Posterior vena cava (tissue), 2 donors: ENCODE measurements at regions not wholly inside any gene's neighbourhood (a gene's known extent, or its start where the extent isn't known, plus 50 kb on each side); places are given as distances from the start of the nearest gene placed in this dataset.
"Not testable (repeated sequence)": the region's sequence is repeated elsewhere in the genome, so short reads cannot be mapped to it uniquely, and the experiment has no call there.

Experiments used
- DNase-seq: peaks from one replicate; pipeline ENCODE4 v3.0.0-alpha.2; 2020; ENCODE audit warnings: low spot score
- intact Hi-C, 2 donors: fragments of 100-400 bp; cut with DNase I; formaldehyde crosslinking; loops; one replicate each; pipeline versions ENCODE4 v1.14.1 to v1.14.2; 2022 to 2023
- donor health status: DM: yes; HTN: yes; CAD: no.
- donor health status: DM: yes; HTN: yes; CAD: no.

DNA sequence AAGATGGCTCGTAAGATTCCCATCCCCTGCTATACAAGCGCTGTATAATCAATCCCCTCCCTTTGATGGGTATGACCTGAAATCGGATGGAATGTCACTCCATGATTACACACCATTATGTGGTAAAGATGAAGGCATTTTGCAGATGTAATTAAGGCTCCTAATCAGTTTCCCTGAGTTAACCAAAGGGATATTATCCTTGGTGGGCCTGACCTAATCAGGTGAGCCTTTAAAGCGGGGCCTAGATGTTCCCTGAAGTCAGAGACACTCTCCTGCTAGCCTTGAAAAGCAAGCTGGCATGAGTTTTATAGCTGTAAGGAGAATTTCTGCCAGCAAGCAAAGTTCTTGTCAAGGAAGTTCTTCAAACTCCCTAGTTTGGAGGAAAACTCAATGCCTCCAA is 223.8 kb upstream of the FN1 start:
- intact Hi-C loops, result loop anchor here in 1 of 2 donors (5.0 kb wide), 1 partner anchor 32 kb away; no protein-coding TSS in a partner anchor
- DNase-seq, result no peak

DNA sequence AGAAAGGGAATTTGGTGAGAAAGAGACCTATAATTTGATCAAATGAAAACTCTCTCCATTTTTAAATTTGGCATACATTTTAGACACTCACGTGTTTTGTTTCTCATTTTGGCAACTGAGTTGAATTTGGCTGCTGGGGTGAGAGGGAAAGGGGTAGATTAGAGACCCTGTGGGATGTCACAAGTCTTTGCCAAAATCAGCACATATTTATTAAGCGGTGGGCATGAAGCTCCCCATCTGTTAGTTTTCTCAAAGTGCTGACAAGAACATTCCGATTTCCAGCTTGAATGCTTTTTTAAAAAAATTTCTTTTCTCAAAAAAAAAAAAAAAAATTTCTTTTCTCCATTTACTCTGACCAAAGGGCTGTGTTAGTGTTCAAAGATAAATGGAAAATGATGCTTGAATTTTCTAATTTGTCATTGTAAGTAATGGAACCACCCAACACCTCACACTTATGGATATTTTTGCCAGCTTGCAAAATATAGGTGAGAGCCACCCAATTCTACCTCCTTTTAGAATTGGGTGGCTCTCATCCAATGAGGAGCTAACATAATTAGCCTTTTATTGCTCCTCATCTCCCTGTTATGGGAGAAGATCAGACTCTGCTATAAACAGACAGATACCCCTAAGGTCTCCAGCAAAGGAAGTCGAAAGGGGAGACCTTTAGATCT is 222.9 kb upstream of the FN1 start:
- DNase-seq, result no peak
- intact Hi-C loops, result no loop called here

GRCh38 chr2:215657844-215658243 is 222.0 kb upstream of the FN1 start:
- DNase-seq, result no peak
- intact Hi-C loops, result no loop called here

DNA sequence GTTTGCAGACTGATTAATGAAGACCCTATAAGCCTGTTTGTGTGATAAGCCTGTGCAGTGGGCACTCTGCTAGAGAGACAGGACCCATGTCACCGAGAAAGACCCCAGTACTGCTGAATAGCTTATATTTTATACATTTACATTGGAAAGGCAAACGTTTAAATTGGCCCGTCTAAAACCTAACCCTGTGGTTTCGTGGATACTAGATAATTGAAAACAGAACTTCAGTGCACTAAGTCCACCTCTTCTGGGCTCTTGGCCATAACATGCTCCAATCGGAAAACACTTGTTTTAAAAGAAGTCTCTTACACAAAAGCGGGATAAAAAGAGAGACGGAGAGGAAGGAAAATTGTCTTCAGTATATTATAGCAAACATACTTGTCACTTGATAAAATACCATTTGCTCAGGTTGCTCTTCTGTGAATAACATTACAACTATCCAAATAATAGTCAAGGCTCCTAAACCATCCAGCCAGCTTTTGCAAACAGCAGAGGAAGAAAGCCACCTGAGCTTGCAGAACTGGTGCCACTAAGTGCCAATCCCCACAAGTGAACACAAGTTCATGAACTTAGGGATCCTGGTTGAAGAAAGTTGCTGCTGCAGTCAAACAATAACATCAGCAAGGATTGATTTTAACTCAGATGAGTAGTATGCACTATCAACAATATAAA is 218.4 kb upstream of the FN1 start:
- intact Hi-C loops, result no loop called here
- no peak for DNase-seq

DNA sequence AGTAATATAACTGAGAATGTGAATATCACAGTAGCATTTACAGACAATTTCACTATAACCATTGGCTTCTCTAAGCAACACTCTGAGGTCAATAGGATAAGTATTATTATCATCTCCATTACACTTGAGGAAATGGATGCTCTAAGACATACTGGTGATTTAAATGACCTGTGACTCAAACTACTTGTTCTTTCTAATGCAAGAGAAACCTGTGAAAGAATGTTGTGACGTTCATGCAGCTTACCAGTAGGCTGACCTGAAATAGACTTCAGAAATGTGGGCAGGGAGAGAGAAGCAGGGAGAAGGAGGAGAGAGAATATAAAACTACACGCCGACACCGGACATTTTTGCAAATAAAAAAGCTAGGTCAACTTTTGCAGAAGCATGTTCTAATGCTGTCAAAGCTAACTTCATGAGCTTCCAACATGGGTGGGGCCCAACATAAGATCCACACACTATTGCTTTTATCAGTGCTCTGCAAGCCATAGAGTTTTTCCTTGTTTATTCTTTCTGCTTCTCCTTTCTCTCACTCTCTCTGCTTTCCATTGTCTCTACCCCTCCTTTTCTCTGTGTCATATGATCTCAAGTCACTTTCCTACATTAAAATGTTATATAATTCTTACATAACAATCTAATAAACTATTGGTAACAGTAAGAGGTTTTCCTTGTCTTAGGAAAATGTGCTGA is 217.6 kb upstream of the FN1 start:
- DNase-seq, result no peak
- intact Hi-C loops, result no loop called here

DNA sequence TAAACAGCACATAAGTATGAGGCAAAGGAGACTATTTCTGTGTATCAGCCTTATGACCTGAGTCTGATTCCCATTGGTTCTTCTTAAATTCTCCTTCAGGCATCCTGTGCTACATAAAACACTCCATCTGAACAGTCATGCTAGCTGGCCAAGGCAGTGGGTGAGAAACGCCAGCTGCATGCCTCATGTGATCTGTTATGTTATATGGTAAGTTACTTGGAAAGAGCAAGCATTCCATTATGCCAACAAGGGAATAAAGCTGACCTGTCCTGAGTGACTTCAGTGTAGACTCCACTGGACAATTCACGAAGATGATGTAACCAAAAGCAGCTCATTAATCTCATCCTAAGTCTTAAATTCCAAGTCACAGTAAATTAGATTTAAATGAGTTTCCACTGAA is 216.5 kb upstream of the FN1 start:
- DNase-seq, result no peak
- intact Hi-C loops, result no loop called here

- no peak for DNase-seq
- intact Hi-C loops, result no loop called here
These were observed 215.5 kb upstream of the FN1 start for GRCh38 chr2:215651412-215651811.

GRCh38 chr2:215644233-215644897 is 208.5 kb upstream of the FN1 start:
- intact Hi-C loops, result no loop called here
- DNase-seq, result no peak

DNA sequence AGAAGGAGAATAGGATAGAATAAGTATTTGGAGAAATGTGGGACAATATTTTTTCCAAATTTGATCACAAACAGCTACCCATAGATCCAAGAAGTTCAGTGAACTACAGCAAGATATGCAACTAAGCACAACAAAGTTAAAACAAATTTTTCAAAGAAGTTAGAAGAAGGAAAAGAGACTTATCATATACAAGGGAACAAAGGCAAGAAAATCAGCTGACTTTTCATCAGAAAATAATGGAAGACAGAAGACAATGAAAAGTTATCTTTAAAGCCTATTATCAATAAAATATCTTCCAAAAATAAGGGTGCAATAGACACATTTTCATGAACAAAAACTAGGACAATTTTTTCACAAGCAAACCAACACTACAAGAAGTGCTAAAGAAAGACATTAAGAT is 202.8 kb upstream of the FN1 start:
- intact Hi-C loops, result no loop called here

GRCh38 chr2:215637651-215638050 is 201.8 kb upstream of the FN1 start:
- DNase-seq, result no peak
- intact Hi-C loops, result no loop called here

More for the DNA sequence above, 202.8 kb upstream of the FN1 start:
- no peak for DNase-seq

GRCh38 chr2:215636816-215637215 is 200.9 kb upstream of the FN1 start:
- intact Hi-C loops, result no loop called here
- DNase-seq, result no peak

DNA sequence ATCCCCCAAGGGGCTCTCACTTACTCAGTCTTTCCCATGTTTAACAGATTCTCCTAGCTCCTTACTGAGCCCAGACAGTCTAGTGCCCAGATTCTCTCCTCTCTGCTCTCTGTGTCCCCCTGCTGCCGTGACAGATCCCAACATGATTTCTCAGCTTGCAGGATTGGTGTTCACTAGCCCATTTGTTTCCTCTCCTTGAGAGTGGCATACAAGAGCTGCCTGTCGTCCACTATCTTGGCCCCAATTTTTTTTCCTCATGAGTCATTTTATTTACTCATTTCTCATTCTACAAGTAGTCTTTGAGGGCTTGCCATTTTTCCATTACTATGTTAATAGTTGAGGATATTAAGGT is 199.9 kb upstream of the FN1 start:
- intact Hi-C loops, result no loop called here
- no peak for DNase-seq

- DNase-seq, result no peak
- intact Hi-C loops, result no loop called here
These were observed 199.4 kb upstream of the FN1 start for GRCh38 chr2:215635071-215635787.

DNA sequence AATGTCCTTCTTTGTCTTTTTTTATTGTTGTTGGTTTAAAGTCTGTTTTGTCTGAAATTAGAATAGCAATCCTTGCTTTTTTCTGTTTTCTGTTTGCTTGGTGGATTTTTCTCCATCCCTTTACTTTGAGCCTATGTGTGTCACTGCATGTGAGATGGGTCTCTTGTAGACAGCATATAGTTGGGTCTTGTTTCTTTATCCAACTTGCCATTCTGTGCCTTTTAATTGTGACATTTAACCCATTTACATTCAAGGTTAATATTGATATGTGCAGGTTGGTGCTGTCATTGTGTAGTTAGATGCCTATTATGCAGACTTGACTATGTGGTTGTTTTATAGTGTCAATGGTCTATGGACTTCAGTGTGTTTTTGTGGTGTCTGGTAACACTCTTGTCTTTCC is 197.5 kb upstream of the FN1 start:
- no peak for DNase-seq
- intact Hi-C loops, result no loop called here

DNA sequence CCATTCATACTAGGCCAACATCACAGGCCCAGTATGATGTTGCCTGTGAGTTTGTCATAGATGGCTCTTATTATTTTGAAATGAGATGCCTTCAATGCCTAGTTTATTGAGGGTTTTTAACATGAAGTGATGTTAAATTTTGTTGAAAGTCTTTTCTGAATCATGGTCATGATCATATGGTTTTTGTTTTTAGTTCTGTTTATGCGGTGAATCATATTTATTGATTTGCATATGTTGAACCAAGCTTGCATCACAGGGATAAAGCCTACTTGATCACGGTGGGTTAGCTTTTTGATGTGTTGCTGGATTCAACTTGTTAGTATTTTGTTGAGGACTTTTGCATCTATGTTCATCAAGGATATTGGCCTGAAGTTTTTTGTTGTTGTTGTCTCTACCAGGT is 195.8 kb upstream of the FN1 start:
- no peak for DNase-seq
- intact Hi-C loops, result no loop called here

DNA sequence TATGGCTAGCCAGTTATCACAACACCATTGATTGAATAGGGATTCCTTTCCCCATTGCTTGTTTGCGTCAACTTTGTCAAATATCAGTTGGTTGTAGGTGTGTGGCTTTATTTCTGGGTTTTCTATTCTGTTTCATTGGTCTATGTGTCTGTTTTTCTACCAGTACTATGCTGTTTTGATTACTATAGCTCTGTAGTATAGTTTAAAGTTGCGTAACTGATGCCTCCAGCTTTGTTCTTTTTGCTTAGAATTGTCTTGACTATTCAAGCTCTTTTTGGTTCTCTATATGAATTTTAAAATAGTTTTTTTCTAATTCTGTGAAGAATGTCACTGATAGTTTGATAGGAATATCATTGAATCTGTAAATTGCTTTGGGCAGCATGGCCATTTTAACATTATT is 194.9 kb upstream of the FN1 start:
- DNase-seq, intact Hi-C loops: not testable (repeated sequence)

GRCh38 chr2:215627771-215628170 is 191.9 kb upstream of the FN1 start:
- intact Hi-C loops, result loop anchor here in 1 of 2 donors (5.0 kb wide), 1 partner anchor 35 kb away; no protein-coding TSS in a partner anchor
- DNase-seq, result no peak

GRCh38 chr2:215626812-215627281 is 191.0 kb upstream of the FN1 start:
- intact Hi-C loops, result loop anchor here in 1 of 2 donors (5.0 kb wide), 1 partner anchor 35 kb away; no protein-coding TSS in a partner anchor
- no peak for DNase-seq

DNA sequence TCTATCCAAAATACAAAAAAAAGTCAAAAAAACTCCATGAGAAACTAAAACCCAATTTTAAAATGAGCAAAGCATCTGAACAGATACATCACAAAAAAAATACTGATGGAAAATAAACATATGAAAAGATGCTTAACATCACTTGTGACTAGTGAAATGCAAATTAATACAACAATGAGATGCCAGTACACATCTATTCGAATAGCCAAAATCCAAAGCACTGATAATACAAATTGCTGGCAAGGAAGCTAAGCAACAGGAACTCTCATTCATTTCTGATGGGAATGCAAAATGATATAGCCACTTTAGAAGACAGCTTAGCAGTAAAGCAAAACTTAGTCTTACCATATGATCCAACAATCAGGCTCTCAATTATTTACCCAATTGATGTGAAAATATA is 190.2 kb upstream of the FN1 start:
- intact Hi-C loops, result loop anchor here in 1 of 2 donors (5.0 kb wide), 1 partner anchor 36 kb away; no protein-coding TSS in a partner anchor
- DNase-seq, result no peak
